ENCODE measurements at regions not wholly inside any gene's neighbourhood (a gene's known extent, or its start where the extent isn't known, plus 50 kb on each side); places are given as distances from the start of the nearest gene placed in this dataset.
"Not testable (repeated sequence)": the region's sequence is repeated elsewhere in the genome, so short reads cannot be mapped to it uniquely, and the experiment has no call there.

GRCh38 chr6:9890469-9890868, 524.4 kb downstream of the TFAP2A start:
- Mint-ChIP-seq H3K27ac (no peak overlapping the region), H3K4me3 (no peak overlapping the region), H3K36me3 (no peaks in the 10 kb centered on the region), H3K4me1 (no peaks in the 10 kb centered on the region), H3K27me3 (no peaks in the 10 kb centered on the region), H3K9me3 (peaks cover 2% of the 10 kb centered on the region)
- POLR2A ChIA-PET, result no interaction called here
- no peak for DNase-seq
- no peak for ATAC-seq (ENCODE audit: low read depth)

GRCh38 chr6:9878535-9878934, 536.3 kb downstream of the TFAP2A start:
- POLR2A ChIA-PET, result no interaction called here

GRCh38 chr6:9875605-9876353, 539.1 kb downstream of the TFAP2A start:
- ATAC-seq (ENCODE audit: low read depth), result no peak
- Mint-ChIP-seq H3K27ac (no peak overlapping the region), H3K27me3 (no peaks in the 10 kb centered on the region), H3K4me1 (no peaks in the 10 kb centered on the region), H3K9me3 (peaks cover 7% of the 10 kb centered on the region), H3K4me3 (no peak overlapping the region), H3K36me3 (no peaks in the 10 kb centered on the region)
- POLR2A ChIA-PET, result no interaction called here
- DNase-seq, result no peak

More at GRCh38 chr6:9878535-9878934, 536.3 kb downstream of the TFAP2A start:
- ATAC-seq (ENCODE audit: low read depth), result no peak
- H3K27me3 Mint-ChIP-seq, result no peaks in the 10 kb centered on the region
- no peak for DNase-seq
- peaks cover 2% of the 10 kb centered on the region for H3K9me3 Mint-ChIP-seq
- H3K27ac Mint-ChIP-seq, result no peak overlapping the region
- no peaks in the 10 kb centered on the region for H3K4me1 Mint-ChIP-seq
- H3K4me3 Mint-ChIP-seq, result no peak overlapping the region
- H3K36me3 Mint-ChIP-seq, result no peaks in the 10 kb centered on the region

GRCh38 chr6:9862603-9863167, 552.2 kb downstream of the TFAP2A start:
- H3K9me3 Mint-ChIP-seq, result peaks cover 19% of the 10 kb centered on the region
- ATAC-seq (ENCODE audit: low read depth) (no peak), DNase-seq (no peak)
- H3K4me3 Mint-ChIP-seq, result no peak overlapping the region
- POLR2A ChIA-PET, result no interaction called here
- no peaks in the 10 kb centered on the region for H3K27me3 Mint-ChIP-seq
- no peaks in the 10 kb centered on the region for H3K4me1 Mint-ChIP-seq
- no peak overlapping the region for H3K27ac Mint-ChIP-seq
- no peaks in the 10 kb centered on the region for H3K36me3 Mint-ChIP-seq

GRCh38 chr6:9851541-9852380, 563.1 kb downstream of the TFAP2A start:
- Mint-ChIP-seq H3K27ac (no peak overlapping the region), H3K4me3 (no peak overlapping the region), H3K9me3 (peaks cover 16% of the 10 kb centered on the region), H3K27me3 (no peaks in the 10 kb centered on the region), H3K36me3 (no peaks in the 10 kb centered on the region), H3K4me1 (no peaks in the 10 kb centered on the region)
- no peak for DNase-seq
- POLR2A ChIA-PET, result no interaction called here
- no peak for ATAC-seq (ENCODE audit: low read depth)

GRCh38 chr6:9851006-9851405, 563.9 kb downstream of the TFAP2A start:
- Mint-ChIP-seq H3K27me3 (no peaks in the 10 kb centered on the region), H3K4me3 (no peak overlapping the region), H3K9me3 (peaks cover 18% of the 10 kb centered on the region), H3K4me1 (no peaks in the 10 kb centered on the region), H3K36me3 (no peaks in the 10 kb centered on the region), H3K27ac (no peak overlapping the region)
- DNase-seq (no peak), ATAC-seq (ENCODE audit: low read depth) (no peak)
- POLR2A ChIA-PET, result no interaction called here

GRCh38 chr6:9848094-9848493, 566.8 kb downstream of the TFAP2A start:
- POLR2A ChIA-PET, result no interaction called here
- H3K27me3 Mint-ChIP-seq, result no peaks in the 10 kb centered on the region
- no peak overlapping the region for H3K27ac Mint-ChIP-seq
- H3K4me3 Mint-ChIP-seq, result no peak overlapping the region
- no peaks in the 10 kb centered on the region for H3K36me3 Mint-ChIP-seq
- DNase-seq (no peak), ATAC-seq (ENCODE audit: low read depth) (no peak)
- H3K9me3 Mint-ChIP-seq, result peaks cover 9% of the 10 kb centered on the region
- no peaks in the 10 kb centered on the region for H3K4me1 Mint-ChIP-seq

- peaks cover 8% of the 10 kb centered on the region for H3K9me3 Mint-ChIP-seq
- H3K27ac Mint-ChIP-seq, result no peak overlapping the region
- no peak overlapping the region for H3K4me3 Mint-ChIP-seq
- DNase-seq (no peak), ATAC-seq (ENCODE audit: low read depth) (no peak)
- no peaks in the 10 kb centered on the region for H3K36me3 Mint-ChIP-seq
- POLR2A ChIA-PET, result no interaction called here
- H3K4me1 Mint-ChIP-seq, result no peaks in the 10 kb centered on the region
- no peaks in the 10 kb centered on the region for H3K27me3 Mint-ChIP-seq
Measured at GRCh38 chr6:9841886-9842725, 572.8 kb downstream of the TFAP2A start.

GRCh38 chr6:9834233-9834632, 580.6 kb downstream of the TFAP2A start:
- no peak overlapping the region for H3K27ac Mint-ChIP-seq
- no peaks in the 10 kb centered on the region for H3K4me1 Mint-ChIP-seq
- DNase-seq, result no peak
- H3K36me3 Mint-ChIP-seq, result no peaks in the 10 kb centered on the region
- H3K27me3 Mint-ChIP-seq, result no peaks in the 10 kb centered on the region
- ATAC-seq (ENCODE audit: low read depth), result no peak
- POLR2A ChIA-PET, result no interaction called here
- no peak overlapping the region for H3K4me3 Mint-ChIP-seq
- H3K9me3 Mint-ChIP-seq, result no peaks in the 10 kb centered on the region

- Mint-ChIP-seq H3K27ac (no peak overlapping the region), H3K36me3 (no peaks in the 10 kb centered on the region), H3K4me1 (no peaks in the 10 kb centered on the region), H3K4me3 (no peak overlapping the region), H3K9me3 (no peaks in the 10 kb centered on the region), H3K27me3 (no peaks in the 10 kb centered on the region)
- POLR2A ChIA-PET, result no interaction called here
- ATAC-seq (ENCODE audit: low read depth) (no peak), DNase-seq (no peak)
Measured at GRCh38 chr6:9831783-9832182, 583.1 kb downstream of the TFAP2A start.

GRCh38 chr6:9830808-9831207, 584.1 kb downstream of the TFAP2A start:
- DNase-seq (no peak), ATAC-seq (ENCODE audit: low read depth) (no peak)
- no peak overlapping the region for H3K4me3 Mint-ChIP-seq
- H3K27me3 Mint-ChIP-seq, result no peaks in the 10 kb centered on the region
- no peak overlapping the region for H3K27ac Mint-ChIP-seq
- no peaks in the 10 kb centered on the region for H3K9me3 Mint-ChIP-seq
- no peaks in the 10 kb centered on the region for H3K36me3 Mint-ChIP-seq
- POLR2A ChIA-PET, result no interaction called here
- no peaks in the 10 kb centered on the region for H3K4me1 Mint-ChIP-seq

GRCh38 chr6:9825526-9825925, 589.3 kb downstream of the TFAP2A start:
- Mint-ChIP-seq H3K27me3 (no peaks in the 10 kb centered on the region), H3K4me3 (no peak overlapping the region), H3K36me3 (no peaks in the 10 kb centered on the region), H3K27ac (no peak overlapping the region), H3K4me1 (no peaks in the 10 kb centered on the region), H3K9me3 (no peaks in the 10 kb centered on the region)
- ATAC-seq (ENCODE audit: low read depth) (no peak), DNase-seq (no peak)
- POLR2A ChIA-PET, result no interaction called here

- POLR2A ChIA-PET; H3K27ac Mint-ChIP-seq; H3K27me3 Mint-ChIP-seq; DNase-seq; H3K4me1 Mint-ChIP-seq; H3K36me3 Mint-ChIP-seq; H3K4me3 Mint-ChIP-seq; H3K9me3 Mint-ChIP-seq; ATAC-seq (ENCODE audit: low read depth): not testable (repeated sequence)
Measured at GRCh38 chr6:9810727-9811126, 604.1 kb downstream of the TFAP2A start.
